ENCODE measurements at regions not wholly inside any gene's neighbourhood (a gene's known extent, or its start where the extent isn't known, plus 50 kb on each side); places are given as distances from the start of the nearest gene placed in this dataset.
"Not testable (repeated sequence)": the region's sequence is repeated elsewhere in the genome, so short reads cannot be mapped to it uniquely, and the experiment has no call there.

- no peak overlapping the region for H3K9ac ChIP-seq (ENCODE audit: low read length)
- H3K79me2 ChIP-seq (ENCODE audit: low read length), result no peaks in the 10 kb centered on the region
- H3K9me2 ChIP-seq (replicated peaks; ENCODE audit: insufficient read depth, low read length), result no peaks in the 10 kb centered on the region
- H3K27me3 ChIP-seq (replicated peaks; ENCODE audit: insufficient read depth, low read length), result no peaks in the 10 kb centered on the region
- H3K27ac ChIP-seq (ENCODE audit: low read length), result no peak overlapping the region
- no peaks in the 10 kb centered on the region for H4K20me1 ChIP-seq (ENCODE audit: insufficient read depth, low read length)
- no peak overlapping the region for H2AFZ ChIP-seq (ENCODE audit: low read length)
- H3K4me3 ChIP-seq (ENCODE audit: low read length), result no peak overlapping the region
- no peak for DNase-seq
- H3K4me2 ChIP-seq (ENCODE audit: low read depth, low read length), result no peak overlapping the region
- H3K36me3 ChIP-seq (replicated peaks; ENCODE audit: insufficient read depth, low read length), result no peaks in the 10 kb centered on the region
- no peaks in the 10 kb centered on the region for H3K4me1 ChIP-seq (ENCODE audit: low read length)
- no peaks in the 10 kb centered on the region for H3F3A ChIP-seq (ENCODE audit: insufficient read depth, low read length)
- no peak for TF ChIP-seq CTCF (IDR thresholded peaks at IDR 0.05; ENCODE audit: low read length)
- no peak for TF ChIP-seq EZH2phosphoT487 (IDR thresholded peaks at IDR 0.05; ENCODE audit: low read length)
- no peak for TF ChIP-seq EZH2 (optimal IDR thresholded peaks at IDR 0.05; ENCODE audit: low read depth, low read length)
- no peaks in the 10 kb centered on the region for H3K9me3 ChIP-seq (replicated peaks; ENCODE audit: insufficient read depth, low read length)
Observed at GRCh38 chr14:76705214-76705613, 56.1 kb upstream of the VASH1 start.

- not testable (repeated sequence) for H3K4me2 ChIP-seq (ENCODE audit: low read depth, low read length); H3K4me3 ChIP-seq (ENCODE audit: low read length); H3K27me3 ChIP-seq (replicated peaks; ENCODE audit: insufficient read depth, low read length); H3F3A ChIP-seq (ENCODE audit: insufficient read depth, low read length); H2AFZ ChIP-seq (ENCODE audit: low read length); H3K79me2 ChIP-seq (ENCODE audit: low read length); H3K27ac ChIP-seq (ENCODE audit: low read length); H4K20me1 ChIP-seq (ENCODE audit: insufficient read depth, low read length); H3K36me3 ChIP-seq (replicated peaks; ENCODE audit: insufficient read depth, low read length); DNase-seq; H3K4me1 ChIP-seq (ENCODE audit: low read length); H3K9me3 ChIP-seq (replicated peaks; ENCODE audit: insufficient read depth, low read length); H3K9me2 ChIP-seq (replicated peaks; ENCODE audit: insufficient read depth, low read length); H3K9ac ChIP-seq (ENCODE audit: low read length)
Observed at GRCh38 chr14:76706207-76706606, 55.1 kb upstream of the VASH1 start.

GRCh38 chr14:76706811-76707210 lies 54.5 kb upstream of the VASH1 start:
- H3K27me3 ChIP-seq (replicated peaks; ENCODE audit: insufficient read depth, low read length), result no peaks in the 10 kb centered on the region
- no peak overlapping the region for H3K27ac ChIP-seq (ENCODE audit: low read length)
- no peaks in the 10 kb centered on the region for H3K9me2 ChIP-seq (replicated peaks; ENCODE audit: insufficient read depth, low read length)
- H3K79me2 ChIP-seq (ENCODE audit: low read length), result no peaks in the 10 kb centered on the region
- H3K9ac ChIP-seq (ENCODE audit: low read length), result no peak overlapping the region
- no peaks in the 10 kb centered on the region for H3K36me3 ChIP-seq (replicated peaks; ENCODE audit: insufficient read depth, low read length)
- no peak overlapping the region for H2AFZ ChIP-seq (ENCODE audit: low read length)
- no peaks in the 10 kb centered on the region for H4K20me1 ChIP-seq (ENCODE audit: insufficient read depth, low read length)
- H3K4me2 ChIP-seq (ENCODE audit: low read depth, low read length), result no peak overlapping the region
- no peak for DNase-seq
- no peaks in the 10 kb centered on the region for H3K9me3 ChIP-seq (replicated peaks; ENCODE audit: insufficient read depth, low read length)
- TF ChIP-seq CTCF (IDR thresholded peaks at IDR 0.05; ENCODE audit: low read length) (no peak), EZH2 (optimal IDR thresholded peaks at IDR 0.05; ENCODE audit: low read depth, low read length) (no peak), EZH2phosphoT487 (IDR thresholded peaks at IDR 0.05; ENCODE audit: low read length) (no peak)
- no peak overlapping the region for H3K4me3 ChIP-seq (ENCODE audit: low read length)
- no peaks in the 10 kb centered on the region for H3F3A ChIP-seq (ENCODE audit: insufficient read depth, low read length)
- no peaks in the 10 kb centered on the region for H3K4me1 ChIP-seq (ENCODE audit: low read length)

- Histone ChIP-seq H3F3A (ENCODE audit: insufficient read depth, low read length) (no peaks in the 10 kb centered on the region), H3K9me2 (replicated peaks; ENCODE audit: insufficient read depth, low read length) (no peaks in the 10 kb centered on the region), H3K27ac (ENCODE audit: low read length) (no peak overlapping the region), H3K36me3 (replicated peaks; ENCODE audit: insufficient read depth, low read length) (no peaks in the 10 kb centered on the region), H3K9me3 (replicated peaks; ENCODE audit: insufficient read depth, low read length) (no peaks in the 10 kb centered on the region), H3K9ac (ENCODE audit: low read length) (no peak overlapping the region), H4K20me1 (ENCODE audit: insufficient read depth, low read length) (no peaks in the 10 kb centered on the region), H2AFZ (ENCODE audit: low read length) (no peak overlapping the region), H3K79me2 (ENCODE audit: low read length) (no peaks in the 10 kb centered on the region), H3K4me2 (ENCODE audit: low read depth, low read length) (no peak overlapping the region), H3K27me3 (replicated peaks; ENCODE audit: insufficient read depth, low read length) (no peaks in the 10 kb centered on the region), H3K4me1 (ENCODE audit: low read length) (no peaks in the 10 kb centered on the region), H3K4me3 (ENCODE audit: low read length) (no peak overlapping the region)
- DNase-seq, result no peak
- TF ChIP-seq EZH2 (optimal IDR thresholded peaks at IDR 0.05; ENCODE audit: low read depth, low read length) (no peak), CTCF (IDR thresholded peaks at IDR 0.05; ENCODE audit: low read length) (no peak), EZH2phosphoT487 (IDR thresholded peaks at IDR 0.05; ENCODE audit: low read length) (no peak)
Observed at GRCh38 chr14:76708028-76708427, 53.2 kb upstream of the VASH1 start.

Measured in MM.1S (cell line).